Muscle of leg (tissue), 3 donors: ENCODE measurements at regions not wholly inside any gene's neighbourhood (a gene's known extent, or its start where the extent isn't known, plus 50 kb on each side); places are given as distances from the start of the nearest gene placed in this dataset.

ENCODE experiments used
- DNase-seq: peaks from one replicate; pipeline ENCODE4 v3.0.0; 2013
- H3K27ac ChIP-seq: one replicate; pipeline ENCODE4 v1.5.1; 2013; ENCODE audit warnings: mild to moderate bottlenecking, low read length, control low read depth
- H3K27me3 ChIP-seq: one replicate; pipeline ENCODE4 v1.6.1; 2013; ENCODE audit warnings: low read length; ENCODE audit not compliant: control insufficient read depth, insufficient read depth
- H3K36me3 ChIP-seq: one replicate; pipeline ENCODE4 v1.6.1; 2013; ENCODE audit warnings: low read length; ENCODE audit not compliant: control insufficient read depth, insufficient read depth
- H3K4me1 ChIP-seq: one replicate; pipeline ENCODE4 v1.6.1; 2013; ENCODE audit warnings: low read length; ENCODE audit not compliant: control insufficient read depth, insufficient read depth
- H3K4me3 ChIP-seq: one replicate; pipeline ENCODE4 v1.5.1; 2013; ENCODE audit warnings: low read length, control low read depth
- H3K9me3 ChIP-seq: replicated peaks from 2 replicates; pipeline ENCODE4 v1.6.1; 2013; ENCODE audit warnings: low read depth, low read length; ENCODE audit not compliant: control insufficient read depth
- WGBS: methylation state at CpG from one replicate; pipeline ENCODE4 v1.1.5; 2013; ENCODE audit warnings: missing lambda C conversion rate; ENCODE audit not compliant: insufficient coverage; 5-methylcytosine and 5-hydroxymethylcytosine counted together

DNA sequence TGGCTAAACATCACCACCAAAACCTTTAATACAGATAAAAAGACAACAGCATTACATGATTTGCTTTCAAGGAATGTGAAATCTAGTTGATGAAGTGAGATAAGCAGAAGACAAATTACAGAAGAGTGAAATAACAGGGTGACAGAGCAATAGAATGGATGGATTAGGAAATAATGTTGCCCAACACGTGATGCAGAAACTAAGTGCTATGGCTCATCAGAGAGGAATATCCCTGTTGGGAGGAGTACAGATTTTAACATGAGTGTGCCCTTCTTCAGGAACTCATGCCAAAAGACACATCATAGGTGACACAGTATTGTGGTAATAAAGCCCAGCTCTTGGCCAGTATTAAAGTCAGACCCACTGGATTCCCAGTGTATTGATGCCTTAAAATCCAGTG is 176.6 kb upstream of the RAG2 start:
- DNase-seq: no peak
- Histone ChIP-seq H3K36me3 (no peaks in the 10 kb centered on the region), H3K27me3 (no peaks in the 10 kb centered on the region), H3K4me1 (peaks cover 2% of the 10 kb centered on the region), H3K9me3 (no peaks in the 10 kb centered on the region), H3K4me3 (no peak overlapping the region), H3K27ac (no peak overlapping the region)
- 40% methylated on average over 1 of the region's 1 CpG for WGBS

DNA sequence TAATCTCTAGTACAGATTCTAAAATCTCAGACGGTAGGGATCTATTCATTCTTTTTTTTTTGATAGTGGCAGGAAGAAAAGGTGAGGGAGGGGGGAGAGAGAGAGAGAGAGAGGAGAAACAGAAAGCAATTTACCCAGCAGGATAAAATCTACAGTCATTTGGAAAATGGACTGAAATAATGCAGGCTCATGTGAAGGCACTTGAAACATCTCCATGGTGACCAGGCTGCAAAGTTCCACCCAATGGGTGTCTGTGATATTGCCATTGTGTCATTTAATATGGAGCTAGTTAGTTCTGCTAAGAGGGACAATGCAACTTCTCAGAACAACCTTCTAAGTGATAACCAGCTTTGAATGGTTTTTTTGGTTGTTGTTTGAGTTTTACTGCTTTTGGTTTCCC is 165.2 kb upstream of the RAG2 start:
- DNase-seq: no peak
- H3K4me1 ChIP-seq: no peaks in the 10 kb centered on the region
- no peak overlapping the region for H3K4me3 ChIP-seq
- H3K36me3 ChIP-seq: no peaks in the 10 kb centered on the region
- no peaks in the 10 kb centered on the region for H3K9me3 ChIP-seq
- no peaks in the 10 kb centered on the region for H3K27me3 ChIP-seq
- H3K27ac ChIP-seq: no peak overlapping the region
- WGBS: no CpG with 5 or more reads among the region's 1 CpG

DNA sequence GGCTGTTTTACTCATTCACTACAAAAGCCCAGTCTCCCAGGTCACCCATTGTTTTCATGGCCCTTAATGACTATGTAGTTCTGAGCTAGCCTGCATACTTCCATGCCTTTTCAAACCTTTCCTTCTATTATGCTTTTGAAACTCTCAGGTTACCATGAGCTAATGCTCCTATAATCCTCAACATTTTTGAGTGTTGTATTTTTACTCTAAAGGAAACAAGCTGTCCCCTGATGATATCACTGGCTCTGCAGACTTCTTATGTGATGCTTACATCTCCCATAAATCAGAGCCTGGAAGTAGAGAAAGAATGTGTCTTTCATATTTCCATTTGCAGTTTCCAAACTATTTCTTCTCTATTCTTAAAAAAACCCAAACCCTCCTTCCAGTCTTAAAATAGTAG is 159.0 kb upstream of the RAG2 start:
- Histone ChIP-seq H3K4me3 (no peak overlapping the region), H3K9me3 (no peaks in the 10 kb centered on the region), H3K4me1 (peaks cover 6% of the 10 kb centered on the region), H3K27ac (no peak overlapping the region), H3K36me3 (no peaks in the 10 kb centered on the region), H3K27me3 (no peaks in the 10 kb centered on the region)
- peak; percentile 82 for DNase-seq

DNA sequence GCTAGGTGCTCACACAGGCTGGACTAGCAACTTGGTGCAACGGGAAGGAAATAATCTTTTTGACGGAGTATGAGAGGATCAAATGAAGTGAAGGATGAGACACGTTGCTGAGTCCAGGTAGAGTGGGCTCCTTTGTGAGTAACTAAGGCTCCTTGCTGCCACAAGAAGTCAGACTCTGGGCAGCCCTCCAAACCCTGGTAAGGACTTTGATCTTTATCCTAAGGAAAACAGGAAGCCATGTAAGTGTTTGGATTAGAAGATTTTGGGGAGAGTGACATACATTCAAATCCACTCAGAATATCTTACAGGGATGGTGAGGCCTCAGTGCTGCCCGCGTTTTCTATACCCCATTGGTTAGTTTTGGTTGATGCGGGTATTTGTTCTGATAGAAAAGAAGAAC is 155.9 kb upstream of the RAG2 start:
- H3K27ac ChIP-seq: no peak overlapping the region
- H3K4me3 ChIP-seq: no peak overlapping the region
- no peaks in the 10 kb centered on the region for H3K9me3 ChIP-seq
- H3K36me3 ChIP-seq: no peaks in the 10 kb centered on the region
- peaks cover 15% of the 10 kb centered on the region for H3K4me1 ChIP-seq
- WGBS: 76% methylated on average over 3 of the region's 6 CpGs
- no peak for DNase-seq
- no peaks in the 10 kb centered on the region for H3K27me3 ChIP-seq

DNA sequence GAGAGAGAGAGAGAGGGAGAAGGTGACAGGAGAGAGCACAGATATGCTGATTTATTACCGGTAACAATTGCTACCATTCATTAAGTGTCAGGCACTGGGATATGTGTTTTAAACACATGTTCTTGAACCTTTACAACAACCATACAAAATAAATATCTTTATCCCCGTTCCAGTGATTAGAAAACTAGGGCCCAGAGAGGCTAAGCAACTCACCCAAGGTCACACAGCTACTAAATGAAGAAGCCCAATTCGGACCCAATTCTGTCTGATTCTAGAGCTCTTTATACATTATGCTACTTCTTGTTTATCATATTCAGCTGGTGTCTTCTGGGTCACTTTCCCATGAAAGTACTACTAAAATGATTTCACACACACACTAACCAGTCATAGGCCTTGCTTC is 154.0 kb upstream of the RAG2 start:
- Histone ChIP-seq H3K4me3 (no peak overlapping the region), H3K36me3 (no peaks in the 10 kb centered on the region), H3K27me3 (no peaks in the 10 kb centered on the region), H3K27ac (no peak overlapping the region), H3K4me1 (peaks cover 15% of the 10 kb centered on the region), H3K9me3 (no peaks in the 10 kb centered on the region)
- no peak for DNase-seq
- WGBS: 59% methylated on average over 2 of the region's 3 CpGs

DNA sequence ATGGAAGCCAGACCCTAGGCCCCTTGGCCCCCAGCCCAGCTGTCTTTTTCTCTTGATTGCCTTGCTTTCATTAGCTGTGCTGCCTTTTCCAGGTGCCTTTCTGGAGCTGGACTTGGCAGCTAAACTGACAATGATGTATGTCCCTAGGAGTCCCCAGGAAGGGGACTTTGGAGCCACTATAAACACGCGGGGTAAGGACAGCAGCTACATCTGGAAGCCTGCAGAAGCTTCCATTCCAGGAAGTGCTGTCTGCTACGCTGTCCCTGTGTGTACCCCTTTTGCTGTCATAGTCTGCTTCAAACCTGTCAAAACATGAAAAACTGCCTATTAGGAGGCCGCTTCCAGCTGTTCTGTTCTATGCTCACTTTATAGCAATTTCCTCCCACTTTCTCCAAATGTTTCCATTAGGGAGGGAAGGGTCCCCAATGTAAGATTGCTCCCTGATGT is 153.3 kb upstream of the RAG2 start:
- H3K4me3 ChIP-seq: no peak overlapping the region
- no peaks in the 10 kb centered on the region for H3K36me3 ChIP-seq
- peak; percentile 86 for DNase-seq
- no peak overlapping the region for H3K27ac ChIP-seq
- peaks cover 15% of the 10 kb centered on the region for H3K4me1 ChIP-seq
- WGBS: 8% methylated on average over 3 of the region's 4 CpGs
- H3K27me3 ChIP-seq: no peaks in the 10 kb centered on the region
- H3K9me3 ChIP-seq: no peaks in the 10 kb centered on the region

DNA sequence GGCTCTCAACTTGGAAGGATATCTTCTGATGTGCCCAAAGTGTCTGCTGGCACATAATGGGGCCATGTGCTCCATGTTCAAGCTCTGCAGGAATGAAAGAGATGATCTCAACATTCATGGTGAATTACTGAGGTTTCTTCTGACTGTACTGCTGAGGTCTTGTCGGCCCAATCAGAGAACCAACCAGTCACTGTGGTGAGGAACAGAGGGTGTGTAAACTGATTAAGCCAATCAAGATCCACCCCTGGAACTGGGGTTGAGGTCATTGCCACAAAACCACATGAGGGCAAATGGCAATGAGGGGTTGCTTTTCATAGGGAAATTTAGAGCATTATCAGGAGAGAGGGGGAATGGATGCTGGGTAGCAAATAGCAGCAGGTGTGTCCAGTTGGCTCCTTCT is 152.3 kb upstream of the RAG2 start:
- no peak for DNase-seq
- H3K27me3 ChIP-seq: no peaks in the 10 kb centered on the region
- H3K4me1 ChIP-seq: peaks cover 15% of the 10 kb centered on the region
- H3K27ac ChIP-seq: no peak overlapping the region
- H3K36me3 ChIP-seq: no peaks in the 10 kb centered on the region
- H3K9me3 ChIP-seq: no peaks in the 10 kb centered on the region
- 67% methylated on average over 1 of the region's 1 CpG for WGBS
- no peak overlapping the region for H3K4me3 ChIP-seq

DNA sequence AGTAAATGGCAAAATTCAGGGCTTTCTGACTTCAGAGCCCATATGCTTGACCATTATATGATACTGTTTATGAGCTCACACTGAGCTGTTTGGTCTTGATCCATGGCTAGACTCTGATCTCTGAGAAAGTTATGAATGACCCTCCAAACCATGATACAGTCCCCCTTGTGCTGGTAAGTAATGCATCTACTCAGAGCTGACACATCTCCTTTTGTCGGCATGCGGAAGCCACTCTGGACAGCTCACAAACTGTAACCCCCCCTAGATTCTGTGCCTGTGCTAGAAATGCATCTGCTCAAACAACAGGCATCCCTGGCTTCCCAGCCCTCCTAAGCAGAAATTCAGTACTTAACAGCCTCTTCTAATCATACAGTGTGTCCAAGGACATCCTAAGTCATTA is 150.8 kb upstream of the RAG2 start:
- H3K27ac ChIP-seq: no peak overlapping the region
- peaks cover 18% of the 10 kb centered on the region for H3K4me1 ChIP-seq
- no peak overlapping the region for H3K4me3 ChIP-seq
- H3K9me3 ChIP-seq: no peaks in the 10 kb centered on the region
- no peaks in the 10 kb centered on the region for H3K27me3 ChIP-seq
- H3K36me3 ChIP-seq: no peaks in the 10 kb centered on the region
- DNase-seq: no peak
- WGBS: 79% methylated on average over 2 of the region's 2 CpGs

DNA sequence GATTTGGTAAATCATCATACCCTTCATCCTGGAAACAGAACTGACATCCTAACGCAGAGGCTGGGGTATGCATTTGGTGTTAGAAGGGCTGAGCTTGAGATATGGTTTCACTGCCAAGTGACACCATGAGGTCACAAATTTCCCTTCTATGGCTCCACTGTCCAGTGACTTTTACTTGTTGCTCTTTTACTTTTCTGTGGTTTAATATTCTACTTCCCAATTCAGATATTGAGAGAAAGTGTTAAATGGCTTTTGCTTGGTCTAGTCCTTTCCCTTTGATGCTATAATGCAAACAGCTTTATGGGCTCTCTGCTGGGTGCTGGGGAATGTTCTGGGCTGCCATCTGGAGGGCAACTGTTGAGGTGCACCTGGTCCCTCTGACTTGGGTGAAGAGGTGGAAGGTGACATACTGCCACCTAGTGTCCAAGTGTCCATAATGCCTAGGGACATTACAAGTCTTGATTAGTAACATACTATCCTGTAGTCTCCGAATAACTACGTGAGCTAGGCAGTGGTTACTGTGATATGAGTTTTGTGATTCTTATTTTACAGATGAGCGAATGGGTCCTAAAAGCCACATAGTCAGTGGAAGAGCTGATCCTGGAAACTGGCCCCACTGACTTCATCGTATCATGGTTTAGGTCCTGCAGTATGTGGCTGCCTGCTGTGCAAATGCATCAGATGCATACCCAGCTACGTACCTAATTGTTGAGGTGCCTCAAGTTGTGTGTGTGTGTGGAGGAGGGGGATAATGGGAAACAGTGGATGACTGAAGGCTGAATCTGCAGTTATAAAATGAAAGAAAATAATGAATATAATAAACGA is 149.1 kb upstream of the RAG2 start:
- Histone ChIP-seq H3K36me3 (no peaks in the 10 kb centered on the region), H3K27me3 (no peaks in the 10 kb centered on the region), H3K4me3 (no peak overlapping the region), H3K4me1 (peaks cover 13% of the 10 kb centered on the region), H3K9me3 (no peaks in the 10 kb centered on the region), H3K27ac (no peak overlapping the region)
- DNase-seq: peak; percentile 93
- 61% methylated on average over 3 of the region's 7 CpGs for WGBS

DNA sequence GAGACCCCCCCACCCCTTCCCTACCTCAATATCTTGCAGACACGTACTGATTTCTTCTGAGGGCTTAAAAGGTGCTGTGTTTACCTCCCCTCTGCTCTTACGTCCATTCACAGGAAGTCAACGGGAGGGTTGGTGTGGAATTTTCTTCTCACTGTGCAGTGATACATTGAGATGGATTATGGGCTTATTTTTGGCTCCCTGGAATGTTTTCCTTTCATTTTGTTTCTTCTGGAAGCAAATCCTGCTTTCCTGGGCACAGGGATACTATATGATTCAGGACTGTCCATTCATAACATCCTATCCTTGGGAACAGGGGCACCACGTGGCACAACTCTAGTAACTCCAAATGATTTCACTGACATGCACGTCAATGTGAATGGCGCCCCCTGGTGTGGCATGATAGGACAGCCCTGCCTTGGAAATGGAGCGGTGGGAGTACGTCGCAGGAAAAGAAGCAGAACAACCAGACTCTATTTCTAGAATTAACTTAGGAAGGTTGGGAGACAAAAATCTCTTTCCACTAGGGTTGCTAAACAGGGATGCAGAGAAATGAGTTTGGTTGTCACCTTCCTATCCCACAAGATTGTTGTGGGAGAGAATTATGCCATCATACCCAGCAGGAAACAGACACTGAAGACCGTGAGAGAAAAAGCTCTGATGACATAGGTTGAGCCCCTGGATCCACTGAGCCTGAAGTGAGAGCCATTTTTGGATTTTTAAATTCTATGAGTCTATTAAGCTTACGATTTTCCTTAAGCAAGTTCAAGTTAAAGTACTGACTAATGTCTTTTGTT is 146.5 kb upstream of the RAG2 start:
- Histone ChIP-seq H3K36me3 (no peaks in the 10 kb centered on the region), H3K4me1 (peaks cover 3% of the 10 kb centered on the region), H3K27ac (no peak overlapping the region), H3K9me3 (no peaks in the 10 kb centered on the region), H3K4me3 (no peak overlapping the region), H3K27me3 (no peaks in the 10 kb centered on the region)
- WGBS: 38% methylated on average over 4 of the region's 11 CpGs
- DNase-seq: peak; percentile 57
